NCI-H2107 treated with DMSO at 0.1 percent for 48 hours (cell line): ENCODE measurements at regions not wholly inside any gene's neighbourhood (a gene's known extent, or its start where the extent isn't known, plus 50 kb on each side); places are given as distances from the start of the nearest gene placed in this dataset.
A peak's percentile ranks its signal among the peaks of the same experiment; 100 is the strongest.

Source experiments
- DNase-seq: peaks from one replicate; lab custom pipeline; 2025; ENCODE audit not compliant: unreplicated experiment; lab: John Stamatoyannopoulos, UW

DNA sequence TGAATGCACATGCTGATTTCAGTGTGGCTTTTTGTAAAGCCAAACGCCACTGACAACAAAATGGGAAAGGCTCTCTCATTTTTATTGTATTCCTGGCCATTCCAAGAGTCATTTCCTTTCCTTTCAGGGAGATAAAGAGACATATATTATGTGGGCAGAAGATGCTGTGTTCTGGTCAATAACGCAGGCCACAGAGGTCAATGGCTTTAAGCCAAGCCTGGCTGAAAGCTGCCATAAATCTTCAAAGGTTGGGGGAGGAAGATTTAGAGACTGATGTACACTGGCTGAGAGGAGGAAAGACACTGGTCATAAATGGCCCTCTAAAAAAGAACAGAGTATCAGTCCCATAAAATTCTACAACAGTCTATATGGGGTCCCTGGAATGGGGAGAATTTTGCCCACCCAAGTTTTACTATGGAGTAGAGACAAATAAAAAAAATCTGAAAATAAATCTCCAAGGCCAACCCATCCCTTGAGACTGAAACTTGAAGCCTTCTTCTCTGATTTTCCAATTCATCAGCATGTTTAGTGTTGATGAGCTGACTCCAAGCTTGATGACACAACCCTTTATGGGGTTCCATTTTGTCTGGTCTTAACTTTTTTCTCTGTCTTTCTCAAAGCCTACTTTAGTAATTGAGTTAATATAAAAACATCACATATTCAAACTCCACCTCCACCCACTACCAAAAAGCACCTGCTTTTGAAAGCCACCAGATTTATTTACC, 152.1 kb upstream of the SLC24A2 start:
- no peak for DNase-seq

DNA sequence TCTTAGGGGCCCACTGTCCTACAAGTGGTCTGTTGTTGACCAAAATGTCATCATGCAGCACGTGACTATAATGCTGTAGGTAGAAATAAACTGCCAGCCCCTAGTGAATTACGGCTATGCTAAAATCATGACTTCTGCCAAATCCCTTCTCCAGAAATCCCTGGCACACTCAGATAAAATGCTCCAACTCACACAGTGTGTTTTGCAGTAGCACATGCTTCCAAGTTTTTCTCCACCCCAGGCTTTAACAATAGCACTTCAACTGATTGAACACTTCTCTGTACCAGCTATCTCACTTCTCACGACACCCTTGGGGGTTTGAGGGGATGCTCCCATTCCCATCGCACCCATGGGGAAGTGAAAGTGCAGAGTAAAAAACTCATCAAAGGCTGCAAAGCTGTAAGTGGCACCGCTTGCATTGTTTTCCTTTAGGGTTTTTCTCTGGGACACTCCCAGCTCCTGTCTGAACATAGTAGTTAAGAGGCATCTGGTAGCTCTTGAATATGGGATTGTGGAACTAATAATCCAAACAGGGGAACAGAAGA, 151.0 kb upstream of the SLC24A2 start:
- DNase-seq, result no peak

DNA sequence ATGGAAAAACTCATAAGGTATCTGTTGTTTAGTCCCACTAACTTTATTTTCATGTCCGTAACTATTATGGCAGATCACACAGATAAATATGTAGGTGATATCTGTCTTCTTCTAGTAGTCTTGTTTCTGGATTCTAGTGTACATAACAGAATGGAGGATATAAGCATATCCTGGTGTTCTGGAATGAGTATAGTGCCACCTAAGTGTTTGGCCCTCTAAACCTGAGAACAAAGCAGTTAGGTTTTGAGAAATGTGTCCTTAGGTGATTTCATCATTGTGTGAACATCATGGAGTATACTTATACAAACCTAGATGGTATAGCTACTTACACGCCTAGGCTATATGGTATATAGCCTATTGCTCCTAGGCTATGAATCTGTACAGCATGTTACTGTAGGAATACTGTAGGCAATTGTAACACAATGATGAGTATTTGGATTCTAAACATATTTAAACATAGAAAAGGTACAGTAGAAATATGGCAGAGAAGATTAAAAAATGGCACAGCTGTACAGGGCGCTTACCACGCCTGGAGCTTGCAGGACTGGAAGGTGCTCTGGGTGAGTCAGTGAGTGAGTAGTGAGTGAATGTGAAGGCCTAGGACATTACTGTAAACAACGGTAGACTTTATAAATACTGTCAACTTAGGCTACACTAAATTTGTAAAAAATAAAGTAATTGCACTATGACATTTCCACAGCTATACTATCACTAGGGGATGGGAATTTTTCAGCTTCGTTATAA, 150.3 kb upstream of the SLC24A2 start:
- no peak for DNase-seq

DNA sequence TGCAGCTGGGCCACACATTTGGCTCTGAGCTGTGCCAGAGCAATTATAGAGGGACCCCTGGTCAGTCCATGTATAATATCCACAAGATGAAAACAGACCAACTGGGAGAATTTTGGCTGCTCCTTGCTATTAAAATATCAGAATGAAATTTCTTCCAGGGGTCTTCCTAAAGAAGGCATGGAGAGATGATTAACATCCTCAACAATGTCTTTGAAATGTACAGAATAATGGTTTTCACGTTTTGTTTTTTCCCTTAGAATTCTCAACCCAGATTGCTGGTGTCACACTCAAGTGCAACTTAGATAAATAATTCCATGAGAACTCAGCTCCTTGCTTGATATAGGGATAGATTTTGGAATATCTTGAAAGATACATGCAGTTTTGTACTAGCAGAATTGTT, 148.3 kb upstream of the SLC24A2 start:
- DNase-seq, result no peak

DNA sequence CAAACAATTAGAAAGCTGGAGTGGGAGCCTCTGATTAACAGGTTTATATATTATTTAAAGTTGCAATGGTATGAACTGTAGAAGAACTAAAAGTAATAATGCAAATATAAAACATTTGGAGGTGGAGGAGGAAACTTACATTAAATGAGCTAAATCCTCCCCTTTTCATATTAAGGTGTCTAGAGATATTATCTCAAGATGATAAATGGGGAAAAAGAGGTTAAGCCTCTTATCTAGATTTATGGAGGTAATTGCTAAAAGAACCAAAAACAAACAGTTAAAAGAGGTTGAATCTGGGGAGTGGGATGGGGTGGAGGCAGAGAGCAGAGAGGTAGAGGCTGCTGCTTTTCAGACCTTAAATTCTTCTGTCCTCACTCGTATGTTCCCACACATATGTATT, 147.8 kb upstream of the SLC24A2 start:
- no peak for DNase-seq

DNA sequence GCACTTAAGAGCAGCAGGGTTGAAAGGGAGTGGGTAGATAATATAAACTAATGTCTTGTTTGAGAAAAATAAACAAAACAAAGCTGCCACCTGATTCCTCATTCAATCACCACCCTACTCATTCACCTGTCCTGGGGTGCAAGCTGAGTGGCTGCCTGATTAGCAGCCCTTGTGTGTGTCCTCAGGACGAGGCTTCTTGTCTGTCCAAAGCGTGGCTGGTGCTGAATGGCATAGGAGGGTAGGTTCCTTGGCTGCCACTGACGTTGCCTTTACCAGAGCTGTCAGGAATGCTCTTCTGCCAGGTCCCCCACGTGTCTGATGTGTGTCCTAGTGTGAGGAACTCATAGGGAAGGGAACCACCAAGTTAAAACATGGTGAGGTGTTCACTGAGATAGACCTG, 146.6 kb upstream of the SLC24A2 start:
- no peak for DNase-seq

DNA sequence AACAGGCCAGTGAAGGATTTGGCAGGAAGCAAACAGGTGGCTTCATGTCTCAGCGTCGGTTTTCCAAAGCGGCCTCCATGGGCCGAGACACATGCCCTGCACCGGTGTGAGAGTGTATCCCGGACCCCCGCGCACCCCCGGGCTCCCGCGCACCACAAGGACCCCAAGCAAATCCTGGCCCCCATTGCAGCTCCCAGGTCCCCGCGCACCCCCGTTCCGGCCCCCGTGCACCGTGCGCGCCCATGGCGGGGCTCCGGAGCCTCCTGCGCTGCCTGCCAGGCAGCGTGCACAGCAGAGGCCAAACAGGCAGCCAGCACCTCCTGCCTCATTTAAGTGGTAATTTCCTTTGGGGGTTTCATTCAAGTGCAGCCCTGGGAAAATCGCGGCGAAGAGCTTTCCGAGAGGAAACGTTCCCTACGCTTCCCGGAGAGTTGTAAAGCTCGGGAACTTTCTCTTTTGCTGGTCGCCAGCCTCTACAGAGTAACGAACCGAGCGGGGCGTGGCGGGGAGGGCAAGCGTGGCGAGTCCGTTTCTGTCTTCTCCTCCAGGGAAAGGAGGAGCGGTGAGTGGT, 145.5 kb upstream of the SLC24A2 start:
- no peak for DNase-seq

DNA sequence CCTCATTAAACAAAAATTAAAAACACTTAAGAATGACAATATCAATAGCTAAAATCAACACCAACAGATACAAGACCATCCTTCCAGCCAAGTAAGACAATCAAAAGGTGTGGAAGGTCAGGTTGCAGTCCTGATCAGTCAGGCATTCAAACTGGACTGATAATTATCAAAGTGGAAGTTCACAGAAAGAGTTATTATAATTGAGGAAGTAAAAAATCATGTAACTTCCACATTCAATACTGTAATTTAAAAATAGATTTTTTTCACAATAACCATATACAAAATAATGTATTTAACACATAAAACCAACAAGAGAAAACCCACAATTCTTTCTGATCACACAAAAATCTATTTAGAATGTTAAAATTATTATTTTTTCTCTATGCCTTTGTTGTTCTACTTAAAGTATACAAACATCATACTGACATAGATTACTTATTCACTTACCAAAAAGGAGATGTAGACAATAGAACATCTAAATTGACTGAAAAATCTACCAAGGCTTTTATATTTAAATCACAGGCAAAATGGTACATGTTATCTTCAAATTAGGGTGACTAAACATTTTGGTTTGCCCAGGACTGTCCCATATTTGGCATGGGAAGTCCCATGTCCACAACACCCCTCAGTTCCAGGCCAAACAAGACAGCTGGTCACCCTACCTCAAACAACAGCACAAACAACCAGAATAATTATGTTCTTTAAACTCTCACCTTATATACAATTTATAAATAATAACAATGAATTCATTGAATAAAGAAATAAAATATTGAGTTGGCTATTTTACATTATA, 142.5 kb upstream of the SLC24A2 start:
- no peak for DNase-seq

DNA sequence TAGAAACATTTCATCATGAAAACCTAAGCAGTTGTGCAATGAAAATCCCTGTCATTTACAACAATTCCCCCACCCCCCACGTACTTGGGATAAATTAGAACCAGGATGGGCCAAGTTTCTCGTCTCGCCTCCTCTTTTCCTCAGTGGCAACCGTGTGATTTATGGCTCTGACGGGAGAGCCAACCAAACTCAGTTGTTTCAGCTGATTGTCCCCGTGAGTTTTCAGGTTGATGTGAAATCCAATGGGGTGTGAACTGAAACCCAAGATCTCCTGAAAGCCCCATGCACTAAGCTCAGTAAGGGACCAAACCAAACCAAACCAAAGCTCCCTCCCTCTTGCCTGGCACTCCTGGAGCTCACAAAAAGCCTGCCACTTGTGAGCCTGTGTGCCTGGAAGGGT, 138.7 kb upstream of the SLC24A2 start:
- DNase-seq, result no peak

DNA sequence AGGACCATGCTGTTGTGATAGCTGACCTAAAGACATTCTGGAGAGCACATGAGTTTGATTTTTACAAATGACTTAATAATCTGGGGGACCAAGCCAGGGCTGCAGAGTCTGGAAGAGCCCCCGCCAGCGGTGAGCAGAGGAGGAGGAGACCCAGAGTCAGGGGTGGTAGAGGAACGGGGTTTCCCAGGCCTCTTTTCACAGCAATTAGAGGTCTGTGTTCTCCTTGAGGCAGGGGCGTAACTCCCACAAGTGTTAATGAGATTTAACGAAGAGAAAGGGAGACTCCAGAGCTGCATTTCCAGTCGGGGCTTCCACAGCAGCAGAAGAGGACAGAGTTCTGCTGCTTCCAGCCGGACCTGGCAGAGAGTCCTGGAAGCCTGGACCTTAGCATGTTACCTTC, 137.9 kb upstream of the SLC24A2 start:
- DNase-seq, result no peak

DNA sequence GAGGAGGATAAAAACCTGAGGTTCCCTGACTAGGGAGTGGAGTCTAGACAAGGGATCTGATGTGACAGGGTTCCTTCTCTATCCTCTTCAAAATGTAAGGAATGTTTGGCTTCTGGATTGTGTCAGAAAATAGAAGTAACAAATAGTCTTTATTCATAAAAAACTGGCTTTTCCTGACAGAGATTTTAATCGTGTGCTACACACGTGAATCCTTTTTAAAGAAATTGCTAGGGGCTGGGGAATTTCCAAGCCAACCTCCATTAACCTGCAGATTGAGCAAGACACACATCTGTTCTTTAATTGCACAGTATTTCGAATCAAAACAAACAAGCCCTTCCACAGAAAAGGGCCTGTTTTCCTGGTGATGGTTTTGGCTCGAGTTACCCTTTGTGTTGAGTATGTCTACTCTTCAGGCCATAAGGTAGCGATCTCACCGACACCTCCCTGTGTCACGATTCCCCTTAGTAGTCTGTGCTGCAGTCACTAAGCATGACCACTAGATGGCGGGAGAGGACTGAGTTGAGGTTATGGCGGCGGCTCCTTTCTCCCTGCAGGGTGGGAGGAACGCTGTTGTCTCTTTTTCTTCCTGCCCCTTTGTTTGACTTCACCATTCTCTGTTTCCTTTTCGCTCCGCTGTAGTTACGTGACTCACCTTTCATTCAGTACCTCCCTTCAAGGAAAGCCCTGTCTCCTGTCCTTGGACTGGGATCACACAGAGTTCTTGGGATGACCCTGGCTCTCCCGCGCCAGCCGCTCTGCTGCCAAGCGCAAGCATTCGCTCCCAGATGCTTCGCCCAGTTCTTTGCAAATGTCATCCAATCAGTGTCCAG, 137.1 kb upstream of the SLC24A2 start:
- peak; percentile 81 for DNase-seq

DNA sequence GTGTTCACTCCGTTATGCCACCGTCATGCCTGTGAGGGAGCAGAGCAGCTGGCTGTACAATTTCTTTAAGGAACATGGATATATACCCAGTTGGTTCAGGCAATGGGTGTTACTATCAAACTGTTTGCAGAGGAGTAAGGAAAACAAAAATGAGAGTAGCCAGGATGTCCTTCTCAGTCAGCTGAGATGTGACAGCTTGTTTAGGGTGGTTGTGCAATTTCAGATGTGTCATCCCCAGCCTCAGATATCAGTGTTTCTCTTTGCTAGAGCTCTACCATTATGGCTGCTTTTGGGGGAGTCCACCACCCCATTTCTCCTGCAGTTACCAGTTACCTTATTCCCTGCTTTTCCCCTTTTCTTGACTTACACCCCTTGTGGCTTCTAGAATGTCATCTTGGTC, 135.2 kb upstream of the SLC24A2 start:
- no peak for DNase-seq

DNA sequence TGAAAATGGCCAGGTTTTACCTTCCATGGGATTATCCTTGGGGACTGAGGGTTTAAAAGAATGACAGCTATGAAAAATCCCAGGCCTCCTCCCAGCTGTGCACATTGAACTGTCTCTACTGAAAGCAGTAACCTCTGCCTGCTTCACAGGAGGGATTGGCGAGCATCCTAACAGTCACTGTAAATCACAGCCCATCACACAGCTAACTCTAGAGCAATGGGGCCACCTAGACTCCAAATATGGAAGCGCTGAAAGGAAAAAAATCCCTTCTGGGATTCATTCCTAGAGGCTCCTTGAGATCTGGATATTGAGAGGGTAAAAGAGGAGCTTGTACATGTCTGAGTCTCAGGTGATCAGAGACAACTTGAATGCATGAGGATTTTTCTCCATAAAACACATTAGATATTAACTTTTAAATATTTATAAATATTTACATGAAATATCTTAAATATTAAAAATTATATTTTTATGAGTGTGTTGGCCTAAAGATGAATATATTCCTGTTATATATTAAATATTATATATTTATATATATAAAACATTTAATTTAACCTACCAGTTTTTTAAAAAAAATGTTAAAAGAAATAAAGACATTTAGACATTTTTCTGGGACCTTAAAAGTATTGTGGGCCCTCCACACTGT, 133.8 kb upstream of the SLC24A2 start:
- DNase-seq, result peak; percentile 2

DNA sequence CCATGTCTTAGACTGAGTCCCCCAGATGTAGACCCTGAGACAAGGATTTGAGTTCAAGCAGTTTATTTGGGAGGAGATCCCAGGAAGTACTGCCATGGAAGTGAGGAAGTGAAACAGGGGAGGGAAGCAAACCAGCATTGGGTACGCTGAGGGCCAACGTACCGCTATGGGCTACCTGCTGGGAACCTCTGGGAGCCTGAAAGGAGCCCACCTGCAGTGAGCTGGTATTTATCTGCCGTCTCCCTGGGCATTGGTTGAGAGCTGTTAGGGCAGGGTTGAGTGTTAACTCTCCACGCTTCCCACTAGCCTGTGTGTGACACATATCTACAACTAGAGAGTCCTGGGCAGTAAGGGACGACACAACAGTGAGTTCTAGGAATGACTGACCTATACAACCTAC, 131.6 kb upstream of the SLC24A2 start:
- DNase-seq, result no peak

DNA sequence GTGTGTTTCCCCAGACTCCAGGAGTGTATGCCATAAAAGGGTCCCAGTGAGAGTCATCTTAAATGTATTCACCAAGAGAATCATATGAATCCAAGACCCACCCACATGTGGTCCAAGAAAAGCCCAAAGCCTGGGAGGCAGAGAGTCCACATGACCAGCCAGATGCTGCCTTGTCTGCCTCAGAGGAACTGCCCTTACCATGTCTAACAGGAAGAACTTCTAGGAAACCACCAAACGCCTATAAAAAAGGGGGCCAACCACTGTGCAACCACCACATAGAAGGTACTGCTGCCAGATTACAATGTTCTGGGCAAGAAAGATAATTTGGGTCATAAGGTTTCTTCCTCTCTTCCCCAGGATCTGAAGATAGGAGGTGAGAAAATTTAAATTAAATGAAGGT, 129.8 kb upstream of the SLC24A2 start:
- DNase-seq, result no peak

DNA sequence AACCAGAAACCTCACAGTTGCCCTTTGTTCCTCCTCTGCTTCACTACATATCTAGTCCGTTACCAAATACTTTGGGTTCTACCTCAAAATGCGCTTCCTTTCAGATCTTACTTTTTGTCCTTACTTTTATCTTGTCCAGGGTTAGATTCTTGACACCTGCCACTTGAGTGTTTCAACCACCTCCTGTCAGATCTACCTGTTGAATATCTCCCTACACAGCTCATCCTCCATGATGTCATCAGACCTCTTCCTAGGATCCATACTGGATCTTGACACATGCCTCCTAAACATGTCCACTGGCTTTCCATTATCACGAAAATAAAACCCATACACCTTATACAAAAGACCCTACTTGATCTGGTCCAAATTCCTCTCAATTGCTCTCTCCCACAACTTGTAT, 125.2 kb upstream of the SLC24A2 start:
- DNase-seq, result no peak

DNA sequence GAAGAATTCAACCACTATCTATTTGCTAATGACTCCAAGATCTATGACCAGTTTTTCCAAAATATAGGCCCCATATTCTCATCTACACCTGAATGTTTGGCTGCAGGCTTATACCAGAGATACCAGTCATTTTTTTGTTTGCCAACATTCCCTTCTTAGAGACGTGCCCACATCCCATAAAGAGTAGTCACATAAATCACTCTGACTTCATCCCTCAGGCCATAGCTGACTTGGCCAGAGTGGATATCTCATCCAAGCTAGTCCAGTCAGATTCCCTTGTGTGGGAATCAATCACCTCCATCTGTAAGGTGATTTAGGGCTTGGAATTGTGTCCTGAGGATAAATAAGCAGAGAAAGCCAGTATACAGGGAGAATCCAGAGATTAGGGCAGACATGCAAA, 124.3 kb upstream of the SLC24A2 start:
- no peak for DNase-seq

DNA sequence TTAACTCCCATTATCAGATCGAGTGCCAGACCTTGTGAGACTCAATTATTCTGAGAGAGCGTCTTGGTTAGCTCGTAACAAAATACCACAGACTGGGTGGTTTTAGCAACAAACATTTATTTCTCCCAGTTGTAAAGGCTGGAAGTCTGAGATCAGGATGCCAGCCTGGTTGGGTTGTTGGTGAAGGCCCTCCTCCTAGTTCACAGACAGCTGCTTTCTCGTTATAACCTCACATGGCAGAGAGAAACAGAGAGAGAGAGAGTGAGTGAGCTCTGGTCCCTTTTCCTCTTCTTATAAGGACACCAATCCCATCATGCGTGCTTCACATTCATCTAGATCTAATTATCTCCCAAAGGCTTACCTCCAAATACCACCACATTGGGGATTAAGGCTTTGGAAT, 114.2 kb upstream of the SLC24A2 start:
- no peak for DNase-seq

DNA sequence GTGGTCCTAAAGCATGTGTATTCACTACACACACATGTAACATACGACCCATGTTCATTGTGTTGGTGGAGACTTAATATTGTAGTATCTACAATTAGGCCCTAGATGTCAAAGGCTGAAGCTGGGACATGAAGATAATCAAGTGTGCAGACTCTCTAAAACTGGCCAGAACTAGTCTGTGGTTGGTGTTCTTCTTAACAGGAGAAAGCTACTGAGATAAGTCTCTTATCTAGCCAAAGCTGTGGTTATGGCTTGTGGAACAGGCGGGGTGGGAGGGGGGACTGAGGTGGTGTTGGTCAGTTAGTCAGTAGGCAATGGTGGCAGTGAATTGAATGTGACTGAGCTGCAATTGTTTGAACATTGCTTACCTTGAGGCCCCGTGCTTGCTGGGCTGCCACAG, 112.7 kb upstream of the SLC24A2 start:
- no peak for DNase-seq

DNA sequence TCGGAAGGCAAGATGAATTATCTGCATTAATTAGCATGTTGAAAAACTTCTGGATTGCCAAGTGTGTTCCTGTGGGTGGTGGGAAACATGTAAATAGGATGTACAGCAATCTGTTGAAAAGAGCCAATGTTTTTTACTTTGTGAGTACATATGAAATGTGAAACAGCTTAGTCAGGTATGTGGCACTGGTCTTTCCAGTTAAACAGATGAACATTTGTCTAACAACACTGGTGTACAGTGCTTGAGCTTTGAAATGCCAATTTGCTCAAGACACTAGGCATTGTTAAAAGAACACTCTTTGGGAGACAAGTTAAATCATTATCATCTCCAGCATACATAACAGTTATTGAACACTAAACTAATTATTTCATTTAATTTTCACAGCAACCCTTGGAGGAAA, 107.3 kb upstream of the SLC24A2 start:
- no peak for DNase-seq
